NCI-H748 treated with DMSO at 0.1 percent for 48 hours (cell line): ENCODE measurements at regions not wholly inside any gene's neighbourhood (a gene's known extent, or its start where the extent isn't known, plus 50 kb on each side); places are given as distances from the start of the nearest gene placed in this dataset.
"Not testable (repeated sequence)": the region's sequence is repeated elsewhere in the genome, so short reads cannot be mapped to it uniquely, and the experiment has no call there.

Experiments used
- DNase-seq: peaks from one replicate; lab custom pipeline; 2025; lab: John Stamatoyannopoulos, UW

DNA sequence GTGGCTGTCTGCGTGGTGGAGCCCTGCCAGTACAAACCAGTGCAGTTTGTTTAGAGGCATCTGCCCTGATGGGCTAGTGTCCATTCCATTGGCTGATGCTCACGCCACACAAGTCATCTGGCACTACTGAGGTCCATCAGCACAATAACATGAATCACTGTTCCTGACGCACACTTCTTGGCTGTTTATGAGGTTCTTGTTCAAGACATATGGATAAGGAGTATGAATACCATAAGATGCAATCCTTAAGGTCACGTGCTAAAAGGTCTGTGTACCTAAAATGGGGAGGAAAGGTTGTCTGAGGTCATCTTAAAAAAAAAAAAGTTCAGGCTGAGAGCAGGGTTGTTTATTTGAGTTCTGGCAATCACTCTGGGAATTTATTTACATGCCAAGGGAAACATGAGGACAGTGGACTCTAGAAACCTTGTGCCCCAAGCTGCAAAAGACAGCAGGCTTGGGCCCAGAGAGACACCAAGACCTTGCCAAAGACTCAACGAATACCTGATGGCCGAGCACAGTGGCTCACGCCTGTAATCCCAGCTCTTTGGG, 54.1 kb upstream of the SHLD1 start:
- no peak for DNase-seq

DNA sequence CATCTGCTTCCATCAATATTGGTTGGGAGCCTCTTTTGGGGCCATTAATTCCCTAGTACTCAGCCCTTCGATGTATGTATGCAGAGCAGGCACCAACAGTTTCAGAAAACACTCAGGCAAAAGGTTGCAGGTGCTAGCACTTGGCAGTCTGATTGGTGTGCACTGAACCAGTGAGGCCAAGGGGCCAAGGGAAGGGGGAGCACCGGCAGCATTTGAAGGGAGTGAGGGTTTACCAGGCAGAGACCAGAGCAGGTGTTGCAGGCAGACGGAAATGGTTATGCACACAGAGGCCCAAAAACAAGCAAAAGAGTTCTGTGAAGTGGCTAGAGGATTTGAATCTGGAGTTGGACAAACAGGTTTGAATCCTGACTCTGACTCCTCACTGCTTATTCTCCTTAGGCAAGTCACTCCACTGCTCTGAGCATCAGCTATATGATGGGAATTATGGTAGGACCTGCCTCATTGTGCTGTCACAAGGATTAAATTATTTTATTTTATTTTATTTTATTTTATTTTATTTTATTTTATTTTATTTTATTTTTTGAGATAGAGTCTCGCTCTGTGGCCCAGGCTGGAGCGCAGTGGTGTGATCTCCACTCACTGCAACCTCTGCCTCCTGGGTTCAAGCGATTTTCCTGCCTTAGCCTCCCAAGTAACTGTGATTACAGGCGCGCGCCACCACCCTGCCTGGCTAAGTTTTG, 58.1 kb upstream of the SHLD1 start:
- peak; percentile 62 for DNase-seq

DNA sequence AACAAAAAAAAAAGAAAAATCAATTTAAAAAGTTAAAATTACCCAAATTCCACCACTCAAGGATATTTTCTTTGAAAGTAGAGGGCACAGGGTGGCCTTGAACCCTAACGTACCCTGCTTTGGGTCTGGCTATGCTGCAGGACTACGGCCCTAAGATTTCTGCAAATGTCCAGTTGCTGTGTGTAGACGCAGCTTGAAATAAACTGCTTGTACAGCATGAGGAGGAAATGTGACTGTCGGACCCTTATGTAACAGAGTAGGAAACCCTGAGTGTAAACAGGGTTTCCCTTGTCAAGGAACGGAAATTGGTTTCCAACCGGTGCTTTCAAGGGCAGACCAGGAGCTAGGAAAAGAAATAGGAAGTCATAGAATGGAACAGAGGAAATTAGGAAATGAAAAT, 60.7 kb upstream of the SHLD1 start:
- DNase-seq: no peak

DNA sequence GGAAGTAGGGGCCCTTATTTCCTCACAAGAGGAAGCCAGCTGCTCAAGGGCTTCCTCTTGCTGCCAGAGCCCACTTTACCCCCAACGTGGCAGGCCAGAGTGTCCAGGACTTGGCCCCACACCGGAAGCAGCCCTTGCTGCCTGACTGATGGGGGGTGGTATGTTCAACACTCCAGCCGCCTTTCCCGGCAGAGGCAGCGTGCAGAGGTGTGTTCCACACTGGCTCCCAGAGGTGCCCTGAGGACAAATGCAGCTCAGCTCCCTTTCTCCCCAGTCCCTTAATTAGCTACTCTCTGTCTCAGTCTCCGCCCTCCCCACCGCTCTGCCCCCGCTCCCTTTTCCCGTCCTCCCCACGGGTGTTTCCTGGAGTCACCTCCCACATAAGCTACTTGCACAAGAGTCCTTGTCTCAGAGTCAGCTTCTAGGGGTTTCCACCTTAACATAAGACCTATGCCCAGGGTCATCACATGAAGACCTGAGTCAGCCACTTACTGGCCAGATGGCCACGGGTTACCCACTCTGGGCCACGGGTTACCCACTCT, 61.7 kb upstream of the SHLD1 start:
- DNase-seq: no peak

DNA sequence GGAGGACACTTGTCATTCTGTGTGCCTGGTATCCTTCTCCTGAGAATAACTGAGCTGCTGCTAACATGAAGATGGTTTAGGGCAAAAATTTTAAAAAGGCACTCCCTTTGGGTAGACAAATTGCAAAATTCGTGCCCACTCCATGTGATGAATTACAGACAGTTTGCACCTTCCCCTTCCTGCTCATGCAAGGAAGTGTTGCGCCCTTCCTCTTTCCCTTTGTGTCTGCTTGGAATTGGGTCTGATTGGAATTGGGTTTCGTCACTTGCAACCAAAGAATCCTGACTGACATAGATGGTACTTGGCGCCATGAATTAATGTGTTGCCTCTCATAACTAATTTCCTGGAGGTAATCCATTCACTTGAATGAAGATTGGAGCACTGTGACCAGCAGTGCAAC, 62.3 kb upstream of the SHLD1 start:
- no peak for DNase-seq

DNA sequence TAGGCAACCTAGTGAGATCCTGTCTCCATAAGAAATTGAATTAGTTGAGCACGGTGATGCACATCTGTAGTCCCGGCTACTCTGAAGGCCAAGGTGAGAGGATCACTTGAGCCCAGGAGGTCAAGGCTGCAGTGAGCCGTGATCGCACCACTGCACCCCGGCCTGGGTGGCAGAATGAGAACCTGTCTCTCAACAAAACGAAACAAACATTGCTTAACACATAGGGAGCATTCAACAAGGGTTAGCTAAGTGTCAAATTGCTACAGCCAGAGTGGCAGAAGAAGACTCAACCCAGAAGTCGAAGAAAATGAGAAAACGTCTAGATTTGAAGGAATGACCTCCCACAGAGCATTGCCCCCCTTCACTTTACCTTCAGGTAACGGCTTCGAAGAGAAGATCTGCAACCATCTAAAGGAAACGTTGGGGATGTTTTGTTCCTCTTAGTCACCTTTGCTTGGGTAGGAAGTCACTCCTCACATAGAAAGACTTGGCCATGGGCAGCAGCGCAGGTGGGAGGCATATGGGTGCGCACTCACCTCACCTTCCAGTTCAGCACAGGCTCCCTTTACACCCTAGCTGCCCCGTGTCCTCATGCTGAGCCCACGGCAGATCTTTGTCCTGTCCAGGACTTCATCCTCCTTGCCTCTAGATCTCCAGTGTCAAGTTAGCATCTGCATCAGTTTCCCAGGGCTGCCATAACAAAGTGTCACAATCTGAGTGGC, 63.7 kb upstream of the SHLD1 start:
- DNase-seq: no peak

DNA sequence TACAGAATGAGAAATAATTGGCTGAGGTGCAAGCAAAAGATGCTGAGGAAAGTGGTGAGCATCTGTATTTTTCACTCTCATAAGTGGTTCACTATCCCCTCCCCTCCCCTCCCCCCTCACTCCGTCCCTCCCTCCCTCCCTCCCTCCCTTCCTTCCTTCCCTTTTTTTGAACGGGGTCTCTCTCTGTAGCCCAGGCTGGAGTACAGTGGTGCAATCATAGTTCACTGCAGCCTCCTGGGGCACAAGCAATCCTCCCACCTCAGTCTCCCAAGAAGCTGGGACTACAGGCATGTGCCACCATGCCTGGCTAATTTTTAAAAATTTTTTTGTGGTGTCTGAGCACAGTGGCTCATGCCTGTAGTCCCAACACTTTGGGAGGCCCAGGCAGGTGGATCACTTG, 67.6 kb upstream of the SHLD1 start:
- not testable (repeated sequence) for DNase-seq

DNA sequence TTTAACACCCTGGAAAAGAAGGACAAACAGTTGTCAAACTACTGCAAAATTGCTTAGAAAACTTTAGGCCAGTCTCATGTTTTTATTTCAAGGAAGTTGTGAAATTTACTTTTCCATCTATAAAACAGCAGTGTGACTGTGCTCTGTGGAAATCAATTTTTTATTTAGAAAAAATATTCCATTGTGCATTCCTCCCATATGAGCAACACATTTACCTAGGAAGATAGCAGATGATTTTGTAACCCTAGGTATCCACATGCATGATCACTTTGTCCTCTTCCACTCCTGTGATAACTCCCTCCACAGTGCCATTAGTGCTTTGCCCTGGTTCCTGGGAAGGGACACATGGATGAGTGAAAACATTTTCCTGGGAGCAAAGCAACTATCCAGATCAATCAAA, 69.4 kb upstream of the GPCPD1 start:
- DNase-seq: no peak

DNA sequence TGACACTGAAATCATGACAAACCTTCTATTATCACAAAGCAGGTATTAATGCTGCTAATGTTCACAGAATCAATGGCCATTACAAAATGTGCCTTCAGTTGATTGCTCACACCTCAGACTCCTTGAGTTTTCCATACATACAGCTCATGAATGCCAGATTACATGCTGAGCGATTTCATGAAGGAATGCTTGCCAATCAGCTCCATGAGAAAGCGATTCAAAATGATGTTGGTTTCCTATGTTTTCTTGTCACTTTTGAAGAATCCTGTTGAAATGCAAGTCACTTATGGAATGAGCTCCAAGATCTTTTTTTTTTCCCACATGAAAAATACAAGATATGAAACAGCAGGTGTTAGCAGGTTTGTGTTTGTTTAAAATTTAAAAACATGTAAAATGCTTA, 68.0 kb upstream of the GPCPD1 start:
- DNase-seq: no peak

DNA sequence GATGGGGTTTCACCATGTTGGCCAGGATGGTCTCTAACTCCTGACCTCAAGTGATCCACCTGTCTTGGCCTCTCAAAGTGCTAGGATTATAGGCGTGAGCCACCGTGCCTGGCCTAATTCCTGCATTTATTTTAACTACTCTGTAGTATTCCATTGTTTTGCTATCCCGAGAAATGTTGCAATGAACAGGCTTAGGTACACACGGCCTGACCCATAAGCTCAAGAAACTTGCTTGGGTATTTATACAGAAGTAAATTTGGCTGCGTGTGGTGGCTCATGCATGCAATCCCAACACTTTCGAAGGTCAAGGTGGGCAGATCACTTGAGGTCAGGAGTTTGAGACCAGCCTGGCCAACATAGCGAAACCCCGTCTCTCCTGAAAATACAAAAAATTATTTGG, 67.1 kb upstream of the GPCPD1 start:
- DNase-seq: not testable (repeated sequence)

DNA sequence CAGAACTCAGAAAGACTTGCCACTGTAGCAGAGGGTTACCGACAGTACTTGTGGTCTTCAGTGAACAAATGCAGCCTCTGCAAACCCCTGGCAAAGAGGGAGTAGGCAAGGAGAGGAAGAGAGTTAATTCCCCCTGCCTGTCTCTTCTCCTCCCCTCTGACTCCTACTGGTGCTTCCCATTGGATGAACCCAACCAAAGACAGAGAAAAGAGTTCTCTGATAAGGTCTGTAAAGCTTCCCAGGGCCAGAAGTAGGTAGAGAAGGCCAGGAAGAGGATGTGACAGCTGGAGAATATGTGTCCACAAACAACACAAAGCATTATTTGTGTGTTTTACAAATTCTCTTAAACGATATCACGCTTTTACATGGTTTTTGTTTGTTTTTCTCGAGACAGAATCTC, 66.6 kb upstream of the GPCPD1 start:
- no peak for DNase-seq

DNA sequence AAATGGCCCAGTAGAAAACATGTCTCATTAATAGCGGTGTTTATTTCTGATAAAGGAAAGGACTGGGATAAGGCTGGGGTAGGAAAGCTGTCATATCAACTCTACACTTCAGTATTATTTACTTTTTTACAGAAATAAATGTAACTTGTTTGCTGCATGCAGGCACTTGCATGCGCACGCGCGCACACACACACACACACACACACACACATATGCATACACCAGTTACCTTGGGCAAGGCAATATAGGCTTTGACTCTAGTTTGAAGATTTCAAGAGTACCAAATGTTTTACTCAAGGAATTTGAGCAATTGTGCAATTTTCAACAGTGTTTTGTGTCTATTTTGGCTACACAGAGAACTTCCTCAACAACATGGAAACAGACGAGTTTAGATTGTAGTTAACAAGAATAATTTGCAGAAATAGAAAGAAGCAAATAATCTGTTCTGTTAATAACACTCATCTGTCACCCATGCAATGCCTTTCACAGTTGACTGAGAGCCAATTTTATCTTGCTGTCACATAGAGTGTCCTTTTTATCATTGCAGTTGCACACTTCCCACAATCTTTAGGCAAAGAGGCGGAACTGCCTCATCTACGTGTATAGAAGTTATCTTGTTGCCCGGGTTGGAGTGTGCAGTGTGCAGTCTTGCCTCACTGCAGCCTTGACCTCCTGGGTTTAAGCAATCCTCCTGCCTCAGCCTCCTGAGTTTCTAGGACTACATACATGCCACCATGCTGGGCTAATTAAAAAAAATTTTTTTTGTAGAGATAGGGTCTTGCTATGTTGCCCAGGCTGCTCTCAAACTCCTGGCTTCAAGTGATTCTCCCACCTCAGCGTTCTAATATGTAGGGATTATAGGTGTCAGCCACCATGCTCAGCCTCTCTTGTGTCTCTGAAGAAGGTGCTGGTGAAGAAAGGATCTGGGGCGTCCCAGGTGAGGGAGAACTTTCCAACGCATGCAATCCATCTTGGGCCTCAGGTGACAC, 64.6 kb upstream of the GPCPD1 start:
- no peak for DNase-seq

DNA sequence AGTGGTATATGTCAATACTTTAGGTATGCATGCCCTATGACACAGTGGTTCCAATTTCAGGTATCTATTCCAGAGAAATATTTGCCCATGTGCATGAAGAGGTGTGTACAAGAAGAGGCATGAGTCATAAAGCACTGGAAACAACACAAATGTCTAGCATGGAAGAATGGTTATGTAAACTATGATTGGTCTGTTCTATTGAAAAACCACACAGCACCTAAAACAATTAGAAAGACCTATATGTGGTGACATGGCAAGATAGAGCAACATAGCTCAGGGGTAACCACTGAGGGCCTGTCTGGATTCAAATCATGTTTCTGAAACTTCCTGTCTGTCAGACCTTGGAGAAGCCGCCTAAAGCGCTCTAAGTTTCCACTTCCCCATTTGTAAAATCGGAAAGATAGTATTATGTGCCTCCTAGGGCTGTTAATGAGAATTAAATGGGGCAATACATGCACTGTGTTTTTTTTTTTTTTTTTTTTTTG, 63.4 kb upstream of the GPCPD1 start:
- no peak for DNase-seq

DNA sequence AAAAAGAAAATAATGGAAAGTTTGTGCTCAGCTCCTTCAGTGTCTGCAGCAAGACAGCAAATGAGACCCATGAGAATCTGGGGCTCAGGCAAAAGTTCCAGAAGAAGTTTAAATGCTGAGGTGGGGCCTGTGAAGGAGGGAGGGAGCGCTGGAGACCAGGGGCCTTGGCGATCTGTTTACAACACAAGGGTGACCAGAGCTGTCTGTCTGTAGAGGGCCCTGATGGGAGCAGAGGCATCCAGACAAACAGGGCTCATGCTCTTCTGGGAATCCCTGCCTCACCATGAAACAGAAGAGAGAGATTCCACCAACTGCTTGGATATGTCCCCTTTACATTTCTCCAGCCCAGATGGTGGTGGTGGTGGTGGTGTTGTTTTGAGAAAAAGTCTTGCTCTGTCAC, 60.1 kb upstream of the GPCPD1 start:
- no peak for DNase-seq

DNA sequence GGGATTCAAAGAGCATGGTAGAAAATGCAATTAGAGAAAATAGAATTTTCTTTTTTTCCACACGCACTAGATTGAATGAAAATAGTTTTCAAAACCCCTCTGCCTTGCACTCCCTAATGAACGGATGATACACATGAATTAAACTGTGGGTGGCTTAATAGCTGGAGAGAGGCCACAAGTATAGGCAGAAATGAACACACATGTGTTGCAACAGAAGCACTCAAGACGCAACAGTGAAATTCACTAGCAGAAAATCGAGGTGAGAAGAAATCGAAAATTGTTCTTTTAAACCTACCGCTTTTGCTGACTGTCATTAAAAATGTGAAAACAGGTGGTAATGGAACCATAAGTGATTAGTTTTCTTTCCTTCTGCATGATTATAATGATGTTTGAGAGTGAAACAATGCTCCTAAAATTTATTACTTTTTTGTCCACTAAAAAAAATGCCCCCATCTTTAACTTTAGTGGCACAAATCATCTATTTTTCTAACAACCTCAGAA, 59.3 kb upstream of the GPCPD1 start:
- no peak for DNase-seq

DNA sequence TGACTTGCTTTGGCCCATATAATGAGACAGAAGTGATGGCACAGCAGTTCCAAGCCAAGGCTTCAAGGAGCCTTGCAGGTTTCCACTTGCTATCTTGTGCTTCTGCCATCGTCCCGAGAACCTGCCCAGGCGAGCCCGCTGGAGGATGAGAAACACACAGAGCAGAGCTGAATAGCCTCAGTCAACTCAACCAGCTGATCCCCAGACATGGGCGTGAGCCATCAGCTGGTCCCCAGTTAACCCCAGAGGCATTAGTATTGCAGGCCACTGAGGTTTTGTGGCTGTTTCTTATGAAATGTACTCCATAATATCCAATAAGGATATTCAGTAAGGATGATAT, 57.7 kb upstream of the GPCPD1 start:
- DNase-seq: no peak

DNA sequence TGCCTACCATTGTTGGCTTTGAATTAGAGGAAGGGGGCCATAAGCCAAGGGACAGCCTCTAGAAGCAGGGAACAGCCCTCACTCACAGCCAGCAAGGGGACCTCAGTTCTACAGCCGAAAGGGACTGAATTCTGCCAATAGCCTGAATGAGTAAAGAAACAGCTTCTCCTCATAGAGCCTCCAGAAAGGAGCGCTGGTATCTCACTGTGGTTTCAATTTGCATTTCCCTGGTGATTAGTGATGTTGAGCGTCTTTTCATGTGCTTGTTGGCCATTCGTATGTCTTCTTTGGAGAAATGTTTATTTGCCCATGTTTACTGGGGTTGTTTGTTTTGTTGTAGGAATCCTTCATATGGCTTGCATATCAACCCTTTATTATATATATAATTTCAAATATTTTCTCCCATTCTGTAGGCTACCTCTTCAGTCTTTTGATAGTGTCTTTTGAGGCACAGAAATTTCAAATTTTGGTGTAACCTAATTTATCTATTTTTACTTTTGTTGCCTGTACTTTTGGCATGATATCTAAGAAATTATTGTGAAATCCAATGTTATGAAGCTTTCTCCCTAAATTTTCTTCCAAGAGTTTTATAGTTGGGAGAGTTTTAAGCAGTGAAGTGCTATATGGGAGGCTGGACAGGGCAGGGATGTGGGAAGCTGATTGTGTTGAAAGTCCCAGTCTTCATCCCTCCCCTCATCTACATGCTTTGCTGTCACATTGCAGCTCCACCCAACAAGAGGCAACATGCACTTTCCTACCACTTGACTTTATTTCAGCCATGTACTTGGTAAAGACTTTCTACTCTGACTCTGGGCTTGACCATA, 57.1 kb upstream of the GPCPD1 start:
- no peak for DNase-seq

DNA sequence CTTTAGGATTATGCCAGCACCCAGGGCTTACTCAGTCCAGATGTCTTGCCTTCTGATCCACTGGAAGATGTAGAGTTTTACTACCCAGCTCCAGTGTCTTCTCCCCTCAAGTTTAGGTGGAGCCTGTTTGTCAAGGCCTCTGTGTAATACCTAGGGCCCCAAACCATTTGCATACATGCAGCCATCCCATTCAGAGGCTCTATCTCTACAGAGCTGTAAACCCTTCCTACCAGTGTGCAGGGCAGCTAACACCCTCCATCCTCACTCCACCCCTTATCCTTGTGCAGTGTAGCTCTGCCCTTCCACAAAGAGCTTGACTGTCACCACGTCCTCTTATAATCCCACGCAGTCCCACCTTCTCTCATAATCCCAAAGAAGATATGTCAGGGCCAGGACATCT, 54.6 kb upstream of the GPCPD1 start:
- no peak for DNase-seq

DNA sequence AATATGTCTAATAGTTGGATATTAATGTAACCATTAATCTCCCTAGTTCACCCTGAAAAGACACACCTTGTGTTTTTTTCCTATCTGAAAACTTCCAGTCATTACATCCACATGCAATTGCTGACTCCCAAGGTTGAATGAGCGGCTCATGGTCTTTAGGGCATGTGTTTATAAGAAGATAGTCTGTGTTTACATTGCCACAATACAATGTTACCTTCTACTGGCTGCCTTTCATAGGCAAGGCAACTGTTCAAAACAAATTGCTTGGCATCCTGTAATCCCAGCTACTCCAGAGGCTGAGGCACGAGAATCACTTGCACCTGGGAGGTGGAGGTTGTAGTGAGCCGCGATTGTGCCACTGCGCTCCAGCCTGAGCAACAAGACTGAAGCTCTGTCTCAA, 52.6 kb upstream of the GPCPD1 start:
- no peak for DNase-seq

DNA sequence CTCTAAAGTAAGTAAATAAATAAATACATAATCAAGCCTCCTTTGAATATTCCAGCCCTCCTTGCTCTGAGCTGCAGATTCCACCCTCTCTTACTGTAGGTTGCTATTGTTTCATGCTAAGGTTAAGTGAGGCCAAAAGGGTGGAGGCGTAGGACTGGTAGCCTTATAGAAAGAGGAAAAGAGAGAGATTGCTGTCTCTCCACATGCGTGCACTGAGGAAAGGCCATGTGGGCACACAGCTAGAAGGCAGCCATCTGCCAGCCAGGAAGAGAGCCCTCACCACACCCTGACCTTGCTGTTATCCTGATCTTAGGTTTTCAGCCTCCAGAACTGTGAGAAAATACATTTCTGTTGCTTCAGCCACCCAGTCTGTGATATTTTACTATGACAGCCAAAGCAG, 52.0 kb upstream of the GPCPD1 start:
- no peak for DNase-seq

DNA sequence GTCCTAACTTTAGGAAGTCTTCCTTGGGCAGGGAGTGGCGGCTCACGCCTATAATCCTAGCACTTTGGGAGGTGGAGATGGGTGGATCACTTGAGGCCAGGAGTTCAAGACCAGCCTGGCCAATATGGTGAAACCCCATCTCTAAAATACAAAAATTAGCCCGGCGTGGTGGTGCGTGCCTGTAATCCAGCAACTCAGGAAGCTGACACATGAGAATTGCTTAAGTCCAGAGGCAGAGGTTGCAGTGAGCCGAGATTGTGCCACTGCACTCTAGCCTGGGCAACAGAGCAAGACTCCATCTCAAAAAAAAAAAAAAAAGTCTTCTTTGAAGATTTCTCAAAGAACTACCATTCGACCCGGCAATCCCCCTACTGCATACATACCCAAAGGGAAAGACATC, 50.0 kb upstream of the GPCPD1 start:
- not testable (repeated sequence) for DNase-seq
